Activated naive CD8-positive, alpha-beta T cell treated with anti-CD3 and anti-CD28 coated beads, Interleukin-2, amount 50 U/mL, for 24 hours (primary cell): ENCODE measurements at regions not wholly inside any gene's neighbourhood (a gene's known extent, or its start where the extent isn't known, plus 50 kb on each side); places are given as distances from the start of the nearest gene placed in this dataset.
A peak's percentile ranks its signal among the peaks of the same experiment; 100 is the strongest.

Source experiments
- ATAC-seq: fragments of 150-1000 bp; cut with Tn5 transposase; one replicate; pipeline ENCODE4 v1.10.0; 2021
- DNase-seq: peaks from one replicate; pipeline ENCODE4 v3.0.0; 2021
- H3K27ac Mint-ChIP-seq: one replicate; pipeline ENCODE4 v1.8.0; 2021; ENCODE audit warnings: mild to moderate bottlenecking, mixed read lengths
- H3K27me3 Mint-ChIP-seq: one replicate; pipeline ENCODE4 v1.8.0; 2021; ENCODE audit warnings: mixed read lengths
- H3K36me3 Mint-ChIP-seq: one replicate; pipeline ENCODE4 v1.8.0; 2021; ENCODE audit warnings: low read depth, mixed read lengths
- H3K4me1 Mint-ChIP-seq: one replicate; pipeline ENCODE4 v1.8.0; 2021; ENCODE audit warnings: mixed read lengths
- H3K4me3 Mint-ChIP-seq: one replicate; pipeline ENCODE4 v1.8.0; 2021; ENCODE audit warnings: mild to moderate bottlenecking, moderate library complexity, mixed read lengths
- H3K9me3 Mint-ChIP-seq: one replicate; pipeline ENCODE4 v1.8.0; 2021; ENCODE audit warnings: mixed read lengths

DNA sequence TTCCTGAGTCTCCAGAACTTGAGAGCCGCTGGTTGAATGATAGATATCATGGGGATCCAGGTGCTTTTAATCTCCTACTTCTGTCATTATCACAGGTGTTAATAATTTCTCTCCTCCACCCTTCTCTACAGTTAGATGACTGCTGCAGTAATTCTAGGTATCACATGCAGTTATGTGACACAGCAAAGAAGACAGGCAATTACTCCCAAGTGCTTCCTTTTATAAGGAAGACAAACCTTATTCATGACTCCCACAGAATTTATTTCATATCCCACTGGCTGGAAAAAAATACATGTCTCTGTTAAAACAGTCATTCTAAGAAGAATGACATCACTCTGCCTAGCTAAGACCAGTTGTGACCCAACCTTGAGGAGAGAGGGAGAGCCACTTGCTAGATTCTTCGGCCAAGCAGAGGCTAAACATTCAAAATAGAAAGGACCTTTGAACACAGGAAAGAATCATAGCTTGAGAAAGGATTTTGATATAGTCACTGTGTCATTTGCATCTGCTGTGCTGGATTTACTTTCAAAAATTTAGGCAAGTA is 500.6 kb downstream of the SI start:
- Mint-ChIP-seq H3K27ac (no peak overlapping the region), H3K4me1 (no peaks in the 10 kb centered on the region)
- no peak for ATAC-seq

DNA sequence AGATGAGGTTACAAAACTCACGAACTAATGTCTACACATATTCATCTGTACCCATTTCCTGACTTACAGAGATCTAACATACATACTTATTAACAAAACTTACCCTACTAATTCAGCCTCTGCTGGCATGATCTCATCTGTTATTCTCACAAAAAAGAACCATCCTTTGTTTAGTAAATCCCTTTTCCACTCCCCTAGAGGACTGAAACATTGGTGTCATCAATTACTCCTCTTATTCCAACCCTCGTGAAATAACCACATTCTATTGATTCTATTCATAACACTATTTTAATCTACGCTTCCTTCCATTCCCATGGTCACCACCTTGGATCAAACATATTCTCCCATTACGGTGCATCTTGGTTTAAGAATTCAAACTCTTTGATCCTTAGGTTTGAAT is 505.9 kb downstream of the SI start:
- no peak overlapping the region for H3K4me3 Mint-ChIP-seq
- H3K4me1 Mint-ChIP-seq: no peaks in the 10 kb centered on the region
- no peak overlapping the region for H3K27ac Mint-ChIP-seq
- no peaks in the 10 kb centered on the region for H3K36me3 Mint-ChIP-seq
- peaks cover 17% of the 10 kb centered on the region for H3K9me3 Mint-ChIP-seq
- DNase-seq: no peak
- no peaks in the 10 kb centered on the region for H3K27me3 Mint-ChIP-seq
- no peak for ATAC-seq

More for the DNA sequence above, 500.6 kb downstream of the SI start:
- Mint-ChIP-seq H3K4me3 (no peak overlapping the region), H3K27me3 (no peaks in the 10 kb centered on the region), H3K36me3 (no peaks in the 10 kb centered on the region), H3K9me3 (peaks cover 11% of the 10 kb centered on the region)
- no peak for DNase-seq

DNA sequence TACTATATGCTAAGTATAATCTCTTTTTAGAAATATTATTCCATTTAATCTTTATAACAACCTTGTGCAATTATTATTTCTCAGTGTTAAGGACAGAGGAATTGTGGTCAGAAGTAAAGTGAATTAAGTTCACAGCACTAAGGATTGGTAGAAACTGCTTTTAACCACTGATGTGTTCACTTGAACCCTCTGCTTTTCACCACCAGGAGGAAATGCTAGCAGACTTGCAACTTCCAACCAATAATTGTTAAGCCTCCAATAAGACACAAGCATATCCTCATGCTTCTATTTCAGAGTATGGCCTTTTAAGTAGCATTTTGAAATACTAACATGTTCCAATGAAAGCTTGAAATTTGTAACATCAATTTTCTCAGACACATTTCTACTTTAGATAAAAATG is 527.4 kb downstream of the SI start:
- ATAC-seq (no peak), DNase-seq (no peak)
- no peaks in the 10 kb centered on the region for H3K4me1 Mint-ChIP-seq
- no peak overlapping the region for H3K4me3 Mint-ChIP-seq
- no peaks in the 10 kb centered on the region for H3K27me3 Mint-ChIP-seq
- no peak overlapping the region for H3K27ac Mint-ChIP-seq
- H3K36me3 Mint-ChIP-seq: no peaks in the 10 kb centered on the region
- H3K9me3 Mint-ChIP-seq: peaks cover 9% of the 10 kb centered on the region

DNA sequence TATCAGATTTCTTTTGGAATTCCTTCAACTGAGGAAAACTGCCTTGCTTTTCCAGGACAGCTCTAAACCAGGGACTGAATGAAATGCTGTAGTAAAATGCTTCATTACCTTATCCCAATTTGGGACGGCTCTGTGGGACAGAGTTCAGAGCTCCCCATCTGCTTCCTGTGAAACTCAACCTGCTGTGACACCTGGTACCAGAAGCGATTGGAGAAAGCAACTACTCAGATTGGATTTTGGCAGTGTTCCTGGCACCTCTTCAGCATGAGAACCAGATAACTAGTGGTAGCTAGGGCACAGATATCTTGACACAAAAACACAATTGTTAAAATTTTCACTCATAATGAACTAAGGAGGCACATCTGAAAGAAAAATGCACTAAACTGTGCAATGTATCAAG is 539.1 kb downstream of the SI start:
- ATAC-seq (no peak), DNase-seq (no peak)
- H3K4me1 Mint-ChIP-seq: no peaks in the 10 kb centered on the region
- no peak overlapping the region for H3K27ac Mint-ChIP-seq
- H3K36me3 Mint-ChIP-seq: no peaks in the 10 kb centered on the region
- peaks cover 7% of the 10 kb centered on the region for H3K9me3 Mint-ChIP-seq
- H3K4me3 Mint-ChIP-seq: no peak overlapping the region
- H3K27me3 Mint-ChIP-seq: no peaks in the 10 kb centered on the region

DNA sequence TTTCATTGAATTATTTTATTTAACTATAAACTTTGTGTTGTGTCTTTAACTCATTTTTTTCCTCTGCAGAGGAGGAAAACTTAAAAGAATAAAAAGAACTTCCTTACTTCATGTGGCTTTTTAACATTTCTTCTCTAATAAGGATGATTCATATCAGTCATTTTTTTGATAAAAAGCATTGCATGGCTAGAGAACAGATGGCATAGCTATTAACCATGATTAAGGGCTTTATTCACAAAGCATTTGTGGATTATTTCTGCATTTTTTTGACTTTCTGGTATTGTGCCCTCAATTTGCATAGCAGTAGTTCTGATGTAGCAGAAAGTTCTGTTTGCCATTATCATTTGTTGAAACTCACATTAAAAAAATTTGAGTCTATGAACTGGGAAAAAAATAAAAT is 540.8 kb downstream of the SI start:
- Mint-ChIP-seq H3K27ac (no peak overlapping the region), H3K4me1 (no peaks in the 10 kb centered on the region), H3K9me3 (peaks cover 7% of the 10 kb centered on the region), H3K27me3 (no peaks in the 10 kb centered on the region), H3K4me3 (no peak overlapping the region), H3K36me3 (no peaks in the 10 kb centered on the region)
- ATAC-seq (no peak), DNase-seq (no peak)

DNA sequence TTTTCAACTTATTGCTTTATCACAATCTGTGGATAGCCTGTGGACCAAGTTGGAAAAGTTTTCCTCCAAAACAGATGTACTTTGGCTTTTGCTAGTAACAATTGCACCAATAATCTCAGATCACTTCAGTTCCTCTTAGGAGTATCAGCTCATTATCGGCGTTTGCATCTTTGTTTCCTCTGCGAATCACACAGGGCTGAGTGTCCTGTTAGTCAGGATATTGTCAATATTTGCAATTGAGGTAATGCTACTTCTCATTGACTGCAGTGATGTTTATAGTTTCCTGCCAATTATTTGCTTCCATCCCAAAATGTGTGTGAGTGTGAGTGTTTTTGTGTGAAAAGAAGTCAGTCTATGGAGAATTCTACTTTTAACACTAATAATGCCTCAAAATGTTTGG is 545.0 kb downstream of the SI start:
- H3K4me3 Mint-ChIP-seq: no peak overlapping the region
- H3K4me1 Mint-ChIP-seq: no peaks in the 10 kb centered on the region
- ATAC-seq: no peak
- H3K9me3 Mint-ChIP-seq: peaks cover 4% of the 10 kb centered on the region
- no peaks in the 10 kb centered on the region for H3K27me3 Mint-ChIP-seq
- no peak overlapping the region for H3K27ac Mint-ChIP-seq
- H3K36me3 Mint-ChIP-seq: no peaks in the 10 kb centered on the region
- DNase-seq: no peak

DNA sequence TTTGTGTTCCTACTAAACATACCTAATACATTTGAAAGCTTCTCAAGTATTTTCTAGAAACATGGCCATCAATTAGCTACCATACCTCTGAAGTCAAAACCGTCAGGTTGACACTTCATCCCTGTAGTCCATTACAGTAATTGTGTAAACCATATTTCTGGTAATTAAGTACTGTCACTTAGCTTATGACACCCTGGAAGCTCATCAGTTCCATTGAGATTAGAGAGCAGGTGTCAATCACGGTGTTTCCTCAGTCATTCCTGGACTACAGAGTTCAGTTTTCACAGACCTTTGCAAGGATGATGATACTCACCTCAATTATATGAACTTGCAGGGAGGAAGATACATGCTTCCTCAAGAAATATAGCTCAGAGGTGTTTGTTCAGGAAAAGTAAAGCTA is 552.0 kb downstream of the SI start:
- ATAC-seq (no peak), DNase-seq (no peak)
- Mint-ChIP-seq H3K27ac (no peak overlapping the region), H3K9me3 (peaks cover 13% of the 10 kb centered on the region), H3K4me3 (no peak overlapping the region), H3K4me1 (no peaks in the 10 kb centered on the region), H3K36me3 (no peaks in the 10 kb centered on the region), H3K27me3 (no peaks in the 10 kb centered on the region)

DNA sequence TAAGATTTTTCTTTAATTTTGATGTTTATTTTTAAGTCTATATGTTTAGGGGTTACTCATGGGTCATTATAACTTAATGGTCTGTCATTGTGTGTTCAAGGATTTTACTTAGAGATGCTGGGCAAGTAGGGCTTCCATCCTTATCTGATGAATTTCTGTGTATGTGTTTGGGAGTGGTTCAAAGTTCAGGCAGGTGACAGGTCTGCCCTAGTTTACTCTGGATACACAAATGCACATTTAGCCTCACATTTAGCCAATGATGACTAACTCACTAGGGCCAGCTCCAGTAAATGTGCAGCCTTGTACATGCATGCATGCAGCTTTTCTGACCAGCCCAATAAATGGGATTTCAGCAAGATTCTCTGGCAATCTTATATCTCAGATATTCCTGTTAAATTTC is 554.1 kb downstream of the SI start:
- H3K36me3 Mint-ChIP-seq: no peaks in the 10 kb centered on the region
- H3K4me1 Mint-ChIP-seq: no peaks in the 10 kb centered on the region
- H3K27ac Mint-ChIP-seq: no peak overlapping the region
- no peak for ATAC-seq
- H3K4me3 Mint-ChIP-seq: no peak overlapping the region
- DNase-seq: no peak
- H3K9me3 Mint-ChIP-seq: peaks cover 9% of the 10 kb centered on the region
- H3K27me3 Mint-ChIP-seq: no peaks in the 10 kb centered on the region

DNA sequence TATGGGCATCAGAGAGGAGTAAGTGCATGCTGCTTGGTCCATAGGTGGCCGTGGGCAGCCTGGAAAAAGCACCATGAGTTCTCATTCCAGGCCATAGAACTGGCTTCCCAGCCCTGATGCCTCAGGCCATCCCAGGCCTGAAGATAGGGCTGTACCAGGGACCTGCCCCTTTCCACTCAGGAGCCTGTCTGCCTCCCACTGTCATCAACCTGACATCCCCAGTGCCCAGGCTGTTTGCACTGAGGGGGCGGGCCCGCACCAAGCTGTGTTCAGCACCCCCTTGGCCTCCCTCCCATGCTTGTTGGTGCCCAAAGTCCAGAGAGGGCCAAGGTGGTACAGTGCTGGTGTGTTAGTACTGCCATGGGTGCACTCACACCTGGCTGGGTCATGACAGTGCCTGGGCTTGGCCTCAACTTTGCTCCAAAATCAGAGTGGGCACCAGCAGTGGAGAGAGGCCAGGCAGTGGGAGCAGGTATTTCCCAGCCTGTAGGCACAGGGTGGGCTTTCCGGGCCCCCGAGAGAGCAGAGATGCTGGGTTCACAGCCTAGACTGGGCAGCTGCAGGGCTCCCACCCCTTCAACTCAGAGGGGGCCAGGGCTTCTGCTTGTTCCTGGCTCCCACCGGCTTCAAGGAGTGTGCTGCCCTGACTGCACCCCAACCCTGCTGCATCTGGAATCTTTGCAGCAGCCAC is 556.1 kb downstream of the SI start:
- ATAC-seq (peak; percentile 33), DNase-seq (no peak)
- H3K36me3 Mint-ChIP-seq: no peaks in the 10 kb centered on the region
- H3K4me1 Mint-ChIP-seq: no peaks in the 10 kb centered on the region
- no peaks in the 10 kb centered on the region for H3K27me3 Mint-ChIP-seq
- H3K27ac Mint-ChIP-seq: no peak overlapping the region
- no peak overlapping the region for H3K4me3 Mint-ChIP-seq
- peaks cover 14% of the 10 kb centered on the region for H3K9me3 Mint-ChIP-seq

DNA sequence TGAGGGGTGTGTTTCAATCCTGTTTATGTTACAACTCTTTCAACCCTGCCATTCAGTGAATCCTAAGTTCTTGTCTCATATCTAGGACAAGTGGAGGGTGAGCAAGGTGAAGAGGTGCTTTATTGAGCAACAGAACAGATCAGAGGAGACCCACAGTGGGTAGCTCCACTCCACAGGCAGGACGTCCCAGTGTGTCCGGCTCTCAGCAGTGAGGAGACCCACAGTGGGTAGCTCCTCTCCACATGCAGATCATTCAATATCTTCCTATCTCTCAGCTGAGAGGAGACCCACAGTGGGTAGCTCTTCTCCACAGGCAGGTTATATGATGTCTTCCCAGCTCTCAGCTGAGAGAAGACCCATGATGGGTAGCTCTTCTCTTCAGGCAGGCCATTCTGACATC is 556.7 kb downstream of the SI start:
- ATAC-seq (no peak), DNase-seq (no peak)
- no peaks in the 10 kb centered on the region for H3K27me3 Mint-ChIP-seq
- no peak overlapping the region for H3K27ac Mint-ChIP-seq
- no peak overlapping the region for H3K4me3 Mint-ChIP-seq
- no peaks in the 10 kb centered on the region for H3K36me3 Mint-ChIP-seq
- peaks cover 14% of the 10 kb centered on the region for H3K9me3 Mint-ChIP-seq
- H3K4me1 Mint-ChIP-seq: no peaks in the 10 kb centered on the region

DNA sequence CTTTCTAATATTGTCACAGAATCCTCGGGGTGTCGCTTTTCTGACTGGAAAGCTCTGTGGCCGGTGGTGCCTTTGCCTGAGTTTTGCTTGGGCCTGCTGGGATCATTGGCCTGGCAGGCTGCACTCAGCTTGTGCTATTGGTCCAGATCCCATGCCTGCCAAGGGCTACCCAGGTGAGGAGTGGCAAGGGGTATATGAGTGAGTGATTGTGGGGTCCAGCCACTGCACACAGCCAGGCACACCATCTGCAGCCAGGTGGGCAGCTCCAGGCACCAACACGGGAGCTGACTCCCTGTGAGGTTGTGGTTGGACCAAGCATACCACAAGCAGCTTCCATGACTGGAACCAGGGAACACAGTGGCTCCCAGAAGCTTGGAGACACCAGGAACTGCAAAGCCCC is 557.2 kb downstream of the SI start:
- DNase-seq: no peak
- no peak for ATAC-seq
- no peak overlapping the region for H3K27ac Mint-ChIP-seq
- no peaks in the 10 kb centered on the region for H3K27me3 Mint-ChIP-seq
- no peak overlapping the region for H3K4me3 Mint-ChIP-seq
- no peaks in the 10 kb centered on the region for H3K36me3 Mint-ChIP-seq
- no peaks in the 10 kb centered on the region for H3K4me1 Mint-ChIP-seq
- peaks cover 17% of the 10 kb centered on the region for H3K9me3 Mint-ChIP-seq

DNA sequence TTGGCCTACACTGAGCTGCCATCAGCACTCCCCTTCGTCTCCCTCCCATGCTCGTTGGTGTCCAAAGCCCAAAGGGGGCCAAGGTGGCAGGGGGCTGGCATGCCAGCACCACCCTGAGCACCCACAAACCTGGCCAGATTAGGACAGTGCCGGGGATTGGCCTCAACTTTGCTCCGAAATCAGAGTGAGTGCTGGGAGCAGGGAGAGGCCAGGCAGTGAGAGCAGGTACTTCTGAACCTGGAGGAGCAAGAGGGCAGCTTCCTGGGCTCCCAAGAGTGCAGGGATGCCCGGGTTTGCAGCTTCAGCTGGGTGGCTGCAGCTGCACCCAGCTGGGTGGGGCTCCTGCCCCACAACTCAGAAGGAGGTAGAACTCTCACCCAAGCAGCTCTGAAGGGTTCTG is 563.0 kb downstream of the SI start:
- Mint-ChIP-seq H3K4me1 (no peaks in the 10 kb centered on the region), H3K36me3 (no peaks in the 10 kb centered on the region), H3K9me3 (peaks cover 22% of the 10 kb centered on the region), H3K4me3 (no peak overlapping the region), H3K27ac (no peak overlapping the region), H3K27me3 (no peaks in the 10 kb centered on the region)
- no peak for ATAC-seq
- DNase-seq: no peak

DNA sequence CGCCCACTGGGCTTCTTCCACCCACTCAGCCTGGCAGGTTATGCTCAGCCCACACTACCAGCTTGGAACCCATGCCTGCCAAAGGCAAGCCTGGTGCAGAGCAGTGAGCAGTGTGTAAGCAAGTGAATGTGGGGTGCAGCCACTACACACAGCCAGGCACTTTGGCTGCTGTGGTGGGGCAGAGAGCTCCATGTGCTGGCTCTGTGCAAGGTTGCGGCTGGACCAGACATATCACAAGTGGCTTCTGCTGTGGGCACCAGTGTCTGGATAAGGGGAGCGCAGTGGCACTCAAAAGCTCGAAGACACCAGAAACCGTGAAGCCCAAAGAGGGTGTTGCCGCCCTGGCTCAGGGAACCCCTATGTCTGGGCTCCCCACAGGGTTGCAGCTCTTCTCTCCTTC is 563.7 kb downstream of the SI start:
- DNase-seq: no peak
- Mint-ChIP-seq H3K27me3 (no peaks in the 10 kb centered on the region), H3K4me3 (no peak overlapping the region), H3K27ac (no peak overlapping the region), H3K9me3 (peaks cover 22% of the 10 kb centered on the region), H3K4me1 (no peaks in the 10 kb centered on the region), H3K36me3 (no peaks in the 10 kb centered on the region)
- no peak for ATAC-seq

DNA sequence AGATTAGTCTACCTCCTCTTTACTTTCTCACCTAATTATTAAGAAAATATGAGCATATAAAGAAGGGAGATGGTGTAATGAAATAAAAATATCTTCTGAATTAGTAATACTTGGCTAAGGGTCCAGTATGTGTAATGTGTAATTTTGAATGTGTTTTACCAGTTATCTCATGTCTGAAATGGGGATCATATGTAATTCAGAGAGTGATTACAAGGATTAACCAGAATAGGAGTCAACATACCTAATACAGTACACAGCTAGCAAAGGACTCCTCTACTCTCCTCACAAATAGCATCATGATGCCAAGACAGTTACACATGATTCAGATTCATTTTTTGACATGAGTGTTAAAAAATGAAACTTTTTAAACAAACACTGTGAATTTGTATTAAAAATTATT is 570.4 kb downstream of the SI start:
- Mint-ChIP-seq H3K4me1 (no peaks in the 10 kb centered on the region), H3K9me3 (peaks cover 15% of the 10 kb centered on the region), H3K36me3 (no peaks in the 10 kb centered on the region), H3K27me3 (no peaks in the 10 kb centered on the region), H3K27ac (no peak overlapping the region), H3K4me3 (no peak overlapping the region)
- ATAC-seq: no peak
- no peak for DNase-seq

DNA sequence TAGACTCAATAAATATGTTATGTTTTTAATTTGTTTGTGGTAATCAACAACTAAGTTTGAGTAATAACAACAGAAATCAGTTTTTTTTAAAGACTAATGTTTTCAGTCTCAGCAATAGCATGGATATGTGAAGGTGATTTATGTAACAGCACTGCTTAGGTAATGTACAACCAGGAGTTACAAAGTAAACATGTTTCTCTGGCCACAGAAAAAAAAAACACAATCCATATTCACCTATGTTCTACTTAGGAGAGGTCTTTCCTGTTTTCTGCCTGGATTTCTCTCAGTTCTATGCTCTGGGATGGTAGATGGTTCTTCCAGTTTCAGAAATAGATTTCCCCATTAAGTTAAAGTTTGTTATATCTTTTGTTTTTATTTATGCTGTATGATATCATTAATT is 579.4 kb downstream of the SI start:
- no peaks in the 10 kb centered on the region for H3K36me3 Mint-ChIP-seq
- ATAC-seq (no peak), DNase-seq (no peak)
- H3K4me1 Mint-ChIP-seq: no peaks in the 10 kb centered on the region
- no peaks in the 10 kb centered on the region for H3K27me3 Mint-ChIP-seq
- H3K27ac Mint-ChIP-seq: no peak overlapping the region
- no peak overlapping the region for H3K4me3 Mint-ChIP-seq
- peaks cover 14% of the 10 kb centered on the region for H3K9me3 Mint-ChIP-seq

DNA sequence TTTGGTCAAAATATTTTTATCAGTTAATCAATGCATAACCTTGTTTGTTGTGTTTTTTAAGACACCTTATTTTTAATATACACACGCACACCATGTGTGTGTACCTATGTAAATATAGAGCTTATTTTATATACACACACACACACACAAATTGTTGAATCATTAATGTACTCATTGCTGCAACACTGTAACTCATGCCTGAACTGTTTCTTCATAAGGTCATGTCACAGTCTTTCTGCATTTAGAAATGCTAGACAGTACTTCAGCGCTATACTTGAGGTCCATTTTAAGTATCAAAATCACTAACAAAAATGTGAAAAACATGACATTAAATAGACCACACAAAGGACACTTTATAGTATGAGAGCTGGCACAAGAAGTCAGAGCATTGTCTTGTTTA is 589.4 kb downstream of the SI start:
- peaks cover 7% of the 10 kb centered on the region for H3K9me3 Mint-ChIP-seq
- H3K36me3 Mint-ChIP-seq: no peaks in the 10 kb centered on the region
- no peaks in the 10 kb centered on the region for H3K27me3 Mint-ChIP-seq
- no peak for DNase-seq
- ATAC-seq: no peak
- no peaks in the 10 kb centered on the region for H3K4me1 Mint-ChIP-seq
- H3K4me3 Mint-ChIP-seq: no peak overlapping the region
- H3K27ac Mint-ChIP-seq: no peak overlapping the region
